K562 (cell line): ENCODE measurements at regions not wholly inside any gene's neighbourhood (a gene's known extent, or its start where the extent isn't known, plus 50 kb on each side); places are given as distances from the start of the nearest gene placed in this dataset.

ENCODE experiments used
- ATAC-seq: fragments of 200-7000 bp; cut with Tn5 transposase; 3 replicates; pipeline ENCODE4 v1.9.1; 2020; ENCODE audit warnings: moderate library complexity
- BruUV-seq: library from RNA; stranded (reverse); fragments of 400-500 nt; replicated peaks from 2 replicates; lab custom pipeline; 2021; lab: Mats Ljungman, UMichigan
- CTCF ChIA-PET: fragments of 300-600 bp; formaldehyde crosslinking; extraction: SDS; loops from one replicate; lab custom pipeline; 2021; ENCODE audit warnings: low intra/inter-chr PET ratio; lab: Yijun Ruan, JAX
- POLR2A ChIA-PET: fragments of 300-600, 350-650 bp; sonication (Branson Sonifier 250); formaldehyde crosslinking; extraction: SDS; loops from one replicate; lab custom pipeline; 2021; ENCODE audit warnings: antibody characterized with exemption, inconsistent platforms; lab: Yijun Ruan, JAX
- DNase-seq, 4 experiments: peaks; one replicate each; pipeline versions ENCODE4 v3.0.0 to v3.0.0-alpha.2; 2011 to 2018; ENCODE audit warnings: low spot score in 3 of 4, mixed read lengths in 3 of 4; ENCODE audit errors: extremely low read depth in 1 of 4
- FAIRE-seq: peaks from 2 replicates; lab custom pipeline; 2011; peaks lifted over from hg19 to GRCh38; lab: Jason Lieb, UNC
- H2AFZ ChIP-seq: 2 replicates; pipeline ENCODE4 v1.6.0; 2011; ENCODE audit warnings: low read depth, low read length, control low read depth, inconsistent platforms
- H3K27ac ChIP-seq: fragments of 200-600 bp; 3 replicates; pipeline ENCODE4 v1.8.0; 2011; ENCODE audit warnings: low read depth, mild to moderate bottlenecking, control low read depth, inconsistent platforms, low read length, moderate library complexity, mixed read lengths; ENCODE audit errors: extremely low read depth
- H3K27me3 ChIP-seq, 2 experiments: fragments of 300-600 bp in 1 of 2; 2 replicates in 1 of 2; 3 replicates in 1 of 2; pipeline versions ENCODE4 v1.6.0 to v1.8.0; 2011; ENCODE audit warnings: inconsistent platforms in 2 of 2, low read length in 2 of 2, mild to moderate bottlenecking in 1 of 2, mixed read lengths in 1 of 2, moderate library complexity in 1 of 2; ENCODE audit not compliant: control insufficient read depth in 2 of 2, insufficient read depth in 2 of 2
- H3K36me3 ChIP-seq: fragments of 300-600 bp; 3 replicates; pipeline ENCODE4 v1.8.0; 2011; ENCODE audit warnings: mild to moderate bottlenecking, low read length, inconsistent platforms; ENCODE audit not compliant: control insufficient read depth, insufficient read depth
- H3K4me1 ChIP-seq, 2 experiments: fragments of 200-600 bp in 1 of 2; replicated peaks in 1 of 2; 2 replicates in 1 of 2; 3 replicates in 1 of 2; pipeline versions ENCODE4 v1.5.1 to v1.8.0; 2011; ENCODE audit warnings: inconsistent platforms in 2 of 2, low read length in 2 of 2, mild to moderate bottlenecking in 1 of 2, mixed read lengths in 1 of 2, moderate library complexity in 1 of 2; ENCODE audit not compliant: control insufficient read depth in 2 of 2, insufficient read depth in 2 of 2
- H3K4me2 ChIP-seq: 2 replicates; pipeline ENCODE4 v1.6.1; 2011; ENCODE audit warnings: low read length, control low read depth, inconsistent platforms, mixed read lengths; ENCODE audit not compliant: insufficient read depth
- H3K4me3 ChIP-seq: fragments of 200-600 bp; sonication (generic), shearing (Covaris generic); 2 replicates; pipeline ENCODE4 v1.5.1; 2016; ENCODE audit warnings: control low read depth, inconsistent platforms
- H3K79me2 ChIP-seq: fragments of 200-600 bp; 3 replicates; pipeline ENCODE4 v1.8.0; 2011; ENCODE audit warnings: low read length, inconsistent platforms; ENCODE audit not compliant: control insufficient read depth, insufficient read depth
- H3K9ac ChIP-seq, 2 experiments: 2 replicates each; pipeline versions ENCODE4 v1.6.0 to v1.6.1; 2011; ENCODE audit warnings: low read depth in 2 of 2, low read length in 2 of 2, control low read depth in 1 of 2, inconsistent platforms in 1 of 2, mild to moderate bottlenecking in 1 of 2, mixed read lengths in 1 of 2; ENCODE audit not compliant: insufficient read depth in 1 of 2
- H3K9me1 ChIP-seq: one replicate; pipeline ENCODE4 v1.6.0; 2011; ENCODE audit warnings: inconsistent platforms, mild to moderate bottlenecking, low read length, moderate library complexity; ENCODE audit not compliant: control insufficient read depth, insufficient read depth
- H3K9me3 ChIP-seq: replicated peaks from 2 replicates; pipeline ENCODE4 v1.5.1; 2011; ENCODE audit warnings: low read depth, low read length, inconsistent platforms; ENCODE audit not compliant: control insufficient read depth, insufficient read depth
- H4K20me1 ChIP-seq: replicated peaks from 2 replicates; pipeline ENCODE4 v1.6.1; 2011; ENCODE audit warnings: low read length, inconsistent platforms, mixed read lengths; ENCODE audit not compliant: control insufficient read depth, insufficient read depth
- ATF3 ChIP-seq, 2 experiments: fragments of 450-650 bp in 1 of 2; sonication (generic) in 1 of 2; formaldehyde crosslinking in 1 of 2; IDR thresholded peaks in 1 of 2; conservative IDR thresholded peaks in 1 of 2; 2 replicates each; pipeline versions ENCODE4 v1.6.1 to v1.8.1; 2016 to 2023; ENCODE audit warnings: mild to moderate bottlenecking in 2 of 2, moderate library complexity in 2 of 2, inconsistent platforms in 1 of 2, missing genetic modification reagents in 1 of 2
- CREM ChIP-seq: IDR thresholded peaks from 2 replicates; pipeline ENCODE4 v1.6.1; 2014; ENCODE audit warnings: antibody characterized with exemption, low read depth
- DLX4 ChIP-seq: fragments of 250-450 bp; sonication (Bioruptor Pico); IDR thresholded peaks from 2 replicates; pipeline ENCODE4 v1.6.1; 2021; ENCODE audit warnings: mild to moderate bottlenecking
- ESRRB ChIP-seq: fragments of 250-450 bp; sonication (Bioruptor Pico); IDR thresholded peaks from 2 replicates; pipeline ENCODE4 v1.5.0; 2020; ENCODE audit warnings: mild to moderate bottlenecking, moderate library complexity, borderline replicate concordance
- ETS2 ChIP-seq: IDR thresholded peaks from 2 replicates; pipeline ENCODE4 v1.6.1; 2016; ENCODE audit warnings: borderline replicate concordance, missing genetic modification characterization, mild to moderate bottlenecking, moderate library complexity, missing compliant biosample characterization; ENCODE audit not compliant: poor library complexity, severe bottlenecking
- FOS ChIP-seq: IDR thresholded peaks from 3 replicates; pipeline ENCODE4 v1.6.1; 2011; ENCODE audit not compliant: insufficient read length; ENCODE audit errors: extremely low read depth
- NFIX ChIP-seq: fragments of 250-450 bp; sonication (Bioruptor Pico); IDR thresholded peaks from 2 replicates; pipeline ENCODE4 v1.4.0; 2020; ENCODE audit warnings: low read depth, mild to moderate bottlenecking, moderate library complexity
- POLR2B ChIP-seq: fragments of 450-650 bp; IDR thresholded peaks from 2 replicates; pipeline ENCODE4 v1.6.1; 2018; ENCODE audit warnings: low read depth; ENCODE audit not compliant: partially characterized antibody
- PRMT5 ChIP-seq: sonication (generic); formaldehyde crosslinking; IDR thresholded peaks from 2 replicates; pipeline ENCODE4 v1.5.0; 2020; ENCODE audit warnings: missing genetic modification reagents
- PRPF4 ChIP-seq: fragments of 200-400 bp; formaldehyde crosslinking; IDR thresholded peaks from one replicate; pipeline ENCODE4 v1.6.1; 2017; ENCODE audit warnings: low read length, low read depth, mild to moderate bottlenecking; ENCODE audit not compliant: insufficient read depth, poor library complexity, severe bottlenecking
- SIRT6 ChIP-seq: IDR thresholded peaks from one replicate; pipeline ENCODE4 v1.6.1; 2012; ENCODE audit warnings: low read depth, mild to moderate bottlenecking, control low read depth, inconsistent platforms, low read length, moderate library complexity
- SNRNP70 ChIP-seq: fragments of 200-400 bp; formaldehyde crosslinking; optimal IDR thresholded peaks from 2 replicates; pipeline ENCODE3; 2017; ENCODE audit warnings: low read depth, low read length
- ZNF146 ChIP-seq: IDR thresholded peaks from one replicate; pipeline ENCODE4 v1.6.1; 2018; ENCODE audit warnings: missing compliant biosample characterization; ENCODE audit not compliant: unreplicated experiment
- ZNF197 ChIP-seq: fragments of 200-800 bp; sonication (Bioruptor generic); IDR thresholded peaks from 2 replicates; pipeline ENCODE4 v1.6.1; 2016; ENCODE audit warnings: low read depth, missing genetic modification characterization, missing compliant biosample characterization
- ZNF23 ChIP-seq: fragments of 250-450 bp; sonication (Bioruptor Pico); IDR thresholded peaks from 2 replicates; pipeline ENCODE4 v1.4.0; 2020; ENCODE audit warnings: mild to moderate bottlenecking
- ZNF668 ChIP-seq: fragments of 250-450 bp; sonication (Bioruptor Pico); IDR thresholded peaks from 2 replicates; pipeline ENCODE4 v1.8.0; 2022; ENCODE audit warnings: mild to moderate bottlenecking, inconsistent platforms
- ZNF699 ChIP-seq: fragments of 250-450 bp; sonication (Bioruptor Pico); IDR thresholded peaks from 2 replicates; pipeline ENCODE4 v1.8.0; 2021; ENCODE audit warnings: mild to moderate bottlenecking, moderate library complexity; ENCODE audit not compliant: insufficient replicate concordance
- WGBS: fragments of 100-300 bp; shearing (Covaris generic); methylation state at CpG from one replicate; pipeline ENCODE4 v1.1.6; 2016; ENCODE audit warnings: low coverage, mixed read lengths; ENCODE audit not compliant: insufficient coverage; ENCODE audit errors: missing lambda C conversion rate; 5-methylcytosine and 5-hydroxymethylcytosine counted together
- in situ Hi-C: fragments of 300-500 bp; cut with MboI; formaldehyde crosslinking; loops from 4 replicates; pipeline ENCODE4 v1.15.0; 2018; ENCODE audit warnings: inconsistent platforms, mixed read lengths
- intact Hi-C: fragments of 100-400 bp; cut with micrococcal nuclease; formaldehyde crosslinking; loops from 2 replicates; pipeline ENCODE4 v1.14.2; 2022

GRCh38 chr1:184820956-184821355, 66.3 kb upstream of the EDEM3 start:
- Histone ChIP-seq H3K27me3 (no peaks in the 10 kb centered on the region), H3K4me1 (no peaks in the 10 kb centered on the region), H3K9me3 (no peaks in the 10 kb centered on the region), H3K27ac (no peak overlapping the region), H3K4me2 (no peak overlapping the region), H3K36me3 (peaks cover 35% of the 10 kb centered on the region; the same call in 2 of the 3 replicates), H3K79me2 (no peaks in the 10 kb centered on the region), H3K4me3 (no peak overlapping the region), H3K9me1 (no peaks in the 10 kb centered on the region), H3K9ac (no peak overlapping the region), H2AFZ (no peak overlapping the region), H4K20me1 (no peaks in the 10 kb centered on the region)
- BruUV-seq: no TSS peak
- no peak for FAIRE-seq
- CTCF ChIA-PET: no interaction called here
- no peak for DNase-seq
- POLR2A ChIA-PET: interaction anchor here (0.5 to 2.2 kb wide), 2 partner anchors 9 to 78 kb away, joined by 3 to 7 read pairs; no protein-coding TSS in a partner anchor
- intact Hi-C loops (no loop called here), in situ Hi-C loops (no loop called here)
- ATAC-seq: no peak
- TF ChIP-seq PRPF4 (no peak), ZNF197 (CRISPR knock-in tag) (no peak), ETS2 (tag) (no peak), NFIX (CRISPR knock-in tag) (no peak), ATF3 (IDR thresholded peaks at IDR 0.05) (no peak), ATF3 (CRISPR knock-in tag; conservative IDR thresholded peaks at IDR 0.05) (no peak), POLR2B (no peak), ZNF699 (no peak), ESRRB (CRISPR knock-in tag) (no peak), FOS (no peak), PRMT5 (CRISPR knock-in tag) (no peak), CREM (no peak), ZNF146 (CRISPR knock-in tag) (no peak), DLX4 (CRISPR knock-in tag) (no peak), ZNF23 (CRISPR knock-in tag) (no peak), ZNF668 (no peak), SIRT6 (no peak), SNRNP70 (no peak)
- 65% methylated on average over 5 of the region's 5 CpGs for WGBS
